ENCODE measurements at regions not wholly inside any gene's neighbourhood (a gene's known extent, or its start where the extent isn't known, plus 50 kb on each side); places are given as distances from the start of the nearest gene placed in this dataset.
"Not testable (repeated sequence)": the region's sequence is repeated elsewhere in the genome, so short reads cannot be mapped to it uniquely, and the experiment has no call there.

DNA sequence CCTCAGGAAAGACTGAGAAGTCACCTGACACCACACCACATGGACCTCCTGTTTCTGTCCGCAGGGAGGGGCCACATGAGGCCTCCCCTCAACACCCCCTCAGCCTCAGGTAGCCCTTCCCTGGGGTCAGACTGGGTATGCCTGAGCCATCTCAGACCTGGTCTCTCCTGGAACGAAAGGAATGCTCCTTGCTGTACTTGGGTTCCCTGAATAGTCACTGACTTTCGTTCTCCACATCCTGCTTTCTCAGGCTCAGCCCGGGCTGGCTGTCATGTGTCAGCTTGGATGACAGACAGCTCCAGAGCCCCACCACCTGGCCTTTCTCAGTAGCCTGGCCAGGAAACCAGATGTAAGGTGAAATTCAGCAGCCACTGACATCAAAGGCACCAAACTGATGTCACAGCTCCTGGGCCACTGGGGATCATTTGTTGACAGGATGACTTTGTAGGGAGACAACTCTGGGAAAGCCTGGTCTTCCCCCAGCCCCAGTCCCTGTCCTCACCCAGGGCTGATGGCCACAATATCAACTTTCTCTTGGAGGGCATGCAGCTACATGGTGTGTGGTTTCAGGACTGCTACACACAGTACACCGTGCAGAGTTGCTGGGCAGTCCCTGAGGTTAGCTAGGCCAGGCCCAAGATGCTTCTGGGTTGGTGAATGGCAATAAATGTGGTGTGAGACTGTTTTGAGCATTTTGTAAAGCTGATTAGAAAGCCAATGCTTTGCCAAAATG is 141.4 kb upstream of the MRPS22 start:
- no peak for DNase-seq

DNA sequence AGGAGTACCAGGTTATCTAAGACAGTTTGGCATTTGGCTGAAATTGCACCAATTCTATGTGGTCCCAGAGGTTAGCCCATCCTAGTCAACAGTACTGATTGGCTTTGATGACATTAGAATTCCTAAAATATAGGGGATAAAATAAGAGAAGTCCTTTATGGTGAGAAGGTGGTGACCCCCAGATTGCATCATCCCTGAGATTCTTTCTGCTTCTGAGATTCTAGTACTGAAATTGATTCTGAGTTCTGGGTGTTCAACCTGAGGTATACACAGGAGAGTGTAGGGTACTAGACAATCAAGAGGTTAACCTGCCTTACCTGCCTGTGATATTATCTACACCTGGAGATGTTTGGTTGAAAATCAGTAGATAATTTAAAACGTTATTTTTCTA is 140.9 kb upstream of the MRPS22 start:
- DNase-seq: no peak

DNA sequence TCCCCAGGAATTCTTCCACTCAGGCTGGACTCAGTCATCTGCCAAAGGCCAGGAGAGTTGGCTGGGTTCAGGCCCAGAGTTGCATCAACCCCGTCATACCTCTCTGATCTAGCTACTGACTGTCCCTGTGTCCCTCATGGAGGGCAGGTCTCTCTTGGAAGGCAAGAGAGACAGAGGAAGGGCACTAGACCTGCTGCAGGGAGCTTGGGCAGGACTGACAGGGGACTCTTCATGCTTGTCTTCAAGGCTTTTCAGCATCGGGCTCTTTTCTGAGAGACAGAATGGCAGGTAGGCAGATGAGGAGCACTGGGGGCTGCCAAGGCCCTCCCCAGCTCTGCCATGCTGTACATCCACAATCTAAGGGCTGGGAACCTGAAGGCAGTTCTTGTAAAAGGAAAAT is 140.1 kb upstream of the MRPS22 start:
- no peak for DNase-seq

- DNase-seq: no peak
Observed at GRCh38 chr3:139204728-139205127, 139.1 kb upstream of the MRPS22 start.

- DNase-seq: no peak
Observed at GRCh38 chr3:139213936-139214335, 129.9 kb upstream of the MRPS22 start.

DNA sequence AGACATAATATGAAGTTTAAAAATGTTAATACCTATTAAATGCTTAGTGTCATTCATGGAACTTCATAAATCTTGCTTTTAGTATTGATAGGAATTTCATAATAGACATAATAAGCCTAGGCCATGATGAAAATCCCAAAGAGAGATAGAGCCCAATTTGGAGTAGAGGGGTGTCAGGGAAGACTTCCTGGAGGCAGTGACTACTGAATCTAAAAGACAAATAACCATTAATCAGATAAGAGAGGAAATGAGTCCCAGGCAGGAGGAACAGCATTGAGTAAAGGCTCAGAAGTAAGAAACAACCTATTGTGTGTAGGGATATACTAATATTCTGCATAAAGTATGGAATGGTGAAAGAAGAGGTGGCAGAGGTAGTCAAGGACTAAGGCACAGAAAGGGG is 126.9 kb upstream of the MRPS22 start:
- DNase-seq: no peak

DNA sequence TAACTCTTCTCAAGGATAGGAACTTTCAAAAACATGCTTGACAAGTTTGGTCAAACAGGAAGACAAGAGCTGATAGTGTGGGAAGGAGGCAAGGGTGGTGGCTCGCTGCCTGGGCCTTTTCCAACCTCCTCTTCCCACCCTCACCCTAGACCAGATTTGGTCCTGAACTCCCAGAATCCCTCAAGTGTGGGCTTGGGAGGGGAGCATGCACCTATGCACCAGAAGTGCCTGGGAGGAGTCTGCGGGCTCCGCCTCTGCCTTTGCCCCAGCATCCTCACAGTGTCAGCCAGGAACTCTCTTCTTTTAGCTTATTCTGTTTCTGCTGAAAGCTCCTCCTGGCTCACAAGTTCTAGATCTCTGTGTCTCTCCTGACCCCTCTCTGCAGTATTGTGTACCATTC is 126.2 kb upstream of the MRPS22 start:
- no peak for DNase-seq

DNA sequence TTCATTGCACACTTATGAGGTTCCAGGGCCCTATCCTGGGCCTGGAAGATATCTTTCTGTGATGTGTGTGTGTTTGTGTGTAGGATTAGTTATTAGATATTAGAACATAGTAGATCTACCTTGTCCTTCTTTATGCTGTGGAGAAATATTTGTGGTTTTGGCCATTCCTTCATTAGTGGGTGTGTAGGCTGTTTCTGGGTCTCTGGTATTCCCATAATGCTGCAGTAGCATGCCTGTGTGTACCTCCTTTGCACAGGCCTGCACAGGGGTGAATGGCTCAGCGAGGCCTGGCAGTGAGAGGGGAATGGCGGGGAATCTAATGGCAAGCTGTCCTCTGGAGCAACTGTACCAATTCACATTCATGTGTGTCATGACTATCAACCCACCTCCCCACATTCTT is 125.8 kb upstream of the MRPS22 start:
- no peak for DNase-seq

DNA sequence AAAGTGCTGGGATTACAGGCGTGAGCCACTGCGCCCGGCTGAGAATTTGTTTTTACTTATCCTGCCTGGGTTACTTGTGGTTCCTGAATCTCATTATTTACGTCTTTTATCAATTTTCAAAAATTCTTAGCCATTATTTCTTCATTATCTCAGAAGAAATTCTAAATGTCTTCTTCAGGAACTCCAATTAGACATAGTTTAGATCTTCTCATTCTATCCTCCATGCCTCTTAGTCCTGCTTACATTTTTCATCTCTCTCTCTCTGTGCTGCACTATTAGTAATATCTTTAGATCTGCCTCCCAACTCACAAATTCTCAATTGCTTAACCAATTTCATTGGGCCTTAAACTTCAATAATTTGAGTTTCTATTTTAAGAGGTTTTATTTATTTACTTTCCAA is 124.4 kb upstream of the MRPS22 start:
- DNase-seq: no peak

- DNase-seq: no peak
Observed at GRCh38 chr3:139222100-139222657, 121.6 kb upstream of the MRPS22 start.

DNA sequence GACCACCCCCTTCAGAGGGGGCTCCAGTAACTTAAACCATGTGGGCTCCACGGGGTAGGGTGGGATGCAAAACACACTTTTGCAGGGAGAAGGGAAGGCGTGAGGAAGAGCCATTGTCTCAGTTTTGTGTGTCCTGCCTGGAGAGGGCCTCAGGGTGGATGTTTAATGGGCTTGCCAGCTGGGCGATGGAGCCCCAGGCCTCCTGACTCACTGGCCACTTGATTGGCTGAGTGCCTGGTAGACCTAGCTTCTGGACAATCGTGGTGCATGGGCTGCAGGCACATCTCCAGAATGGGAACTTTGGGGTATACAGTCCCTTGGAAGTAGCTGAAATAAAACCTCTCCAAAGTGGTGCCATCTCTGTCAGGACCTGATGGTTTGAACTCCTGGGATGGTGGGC is 118.3 kb upstream of the MRPS22 start:
- no peak for DNase-seq

DNA sequence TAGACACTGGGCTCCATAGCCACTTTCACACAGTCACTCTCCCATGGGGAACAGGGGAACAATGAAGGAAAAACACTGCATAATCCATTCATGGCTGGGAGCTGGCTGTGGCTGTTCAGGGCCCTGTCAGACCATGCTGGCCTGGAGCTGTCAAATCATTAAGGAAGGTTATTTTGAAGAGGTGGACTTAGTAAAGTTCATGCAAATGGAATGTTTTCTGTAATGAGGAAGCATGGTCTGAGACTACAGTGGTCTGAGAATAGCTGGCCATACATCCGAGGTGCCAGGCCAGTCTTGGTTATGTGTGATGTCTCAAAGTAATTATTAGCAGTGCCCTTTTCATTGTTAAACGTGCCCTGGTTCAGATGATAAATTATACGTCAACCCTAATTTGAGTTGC is 117.1 kb upstream of the MRPS22 start:
- DNase-seq: no peak

DNA sequence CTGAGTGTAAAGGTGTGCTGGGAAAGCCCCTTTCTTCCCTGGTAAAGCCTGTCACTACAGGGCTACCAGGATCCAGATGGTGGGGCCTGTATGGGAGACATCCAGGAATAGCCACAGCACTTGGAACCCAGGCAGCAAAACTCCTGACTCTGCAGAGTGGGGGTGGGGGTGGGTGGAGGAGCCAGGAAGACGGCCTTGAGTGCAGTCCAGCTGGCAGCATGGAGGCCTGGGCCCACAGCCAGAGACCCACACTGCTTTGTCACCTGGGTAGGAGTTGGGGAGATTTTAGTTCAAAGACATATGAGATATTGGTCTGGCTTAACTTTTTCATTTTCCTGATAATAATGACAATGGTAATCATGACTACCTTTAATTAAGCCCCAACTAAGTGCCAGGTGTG is 116.7 kb upstream of the MRPS22 start:
- DNase-seq: no peak

DNA sequence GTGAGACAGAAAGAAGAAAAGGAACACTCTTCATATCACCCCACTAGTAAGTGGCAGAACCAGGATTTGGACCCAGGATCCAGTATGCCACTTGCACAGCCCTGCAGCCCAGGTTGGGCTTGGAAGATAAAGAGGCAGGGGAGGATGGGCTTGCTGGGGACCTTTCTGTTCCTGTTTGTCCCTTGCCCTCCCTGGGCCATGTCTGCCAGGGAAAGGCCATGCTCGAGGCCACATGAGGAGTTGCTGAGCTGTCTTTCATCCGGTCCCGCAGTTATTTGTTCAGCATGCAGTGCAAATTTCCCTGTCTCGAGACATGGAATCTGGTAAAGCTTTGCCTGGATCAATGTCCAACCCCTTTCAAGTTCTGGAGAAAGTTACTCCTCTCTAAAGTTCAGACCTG is 116.0 kb upstream of the MRPS22 start:
- no peak for DNase-seq

- DNase-seq: no peak
Observed at GRCh38 chr3:139230391-139230790, 113.4 kb upstream of the MRPS22 start.

DNA sequence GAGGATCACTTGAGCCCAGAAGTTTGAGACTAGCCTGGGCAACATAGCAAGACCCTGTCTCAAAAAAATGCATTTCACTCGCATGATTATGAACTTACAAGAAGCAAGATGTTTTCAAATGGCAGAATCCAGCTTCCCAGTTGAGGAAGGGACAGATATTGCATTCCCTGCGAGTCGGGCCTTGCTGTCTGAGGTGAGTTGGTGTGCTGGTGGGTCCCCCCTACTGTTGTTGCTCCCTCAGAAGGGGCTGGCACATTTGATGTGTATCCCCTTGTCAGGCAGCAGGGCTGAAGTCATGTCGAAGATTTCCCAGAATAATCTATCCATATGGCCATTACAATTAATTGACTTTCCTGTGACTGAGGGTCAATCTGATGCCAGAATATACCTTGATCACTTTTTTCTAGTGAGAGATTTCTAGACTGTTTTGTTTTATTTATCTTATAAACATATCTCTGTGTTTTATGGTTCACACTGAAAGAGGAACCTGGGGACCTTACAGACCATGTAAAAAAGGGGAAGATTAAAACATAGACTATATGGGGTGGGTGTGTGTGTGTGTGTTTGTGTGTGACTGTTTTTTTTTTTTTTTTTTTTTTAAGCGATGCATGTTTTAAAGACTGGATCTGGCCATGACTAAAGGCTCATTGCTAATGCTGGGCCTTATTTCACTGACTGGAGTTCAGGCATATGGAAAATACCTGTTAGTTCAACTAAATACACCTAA is 112.1 kb upstream of the MRPS22 start:
- no peak for DNase-seq

- DNase-seq: not testable (repeated sequence)
Observed at GRCh38 chr3:139232341-139232740, 111.5 kb upstream of the MRPS22 start.

- no peak for DNase-seq
Observed at GRCh38 chr3:139234491-139234890, 109.3 kb upstream of the MRPS22 start.

- no peak for DNase-seq
Observed at GRCh38 chr3:139235192-139235591, 108.6 kb upstream of the MRPS22 start.

DNA sequence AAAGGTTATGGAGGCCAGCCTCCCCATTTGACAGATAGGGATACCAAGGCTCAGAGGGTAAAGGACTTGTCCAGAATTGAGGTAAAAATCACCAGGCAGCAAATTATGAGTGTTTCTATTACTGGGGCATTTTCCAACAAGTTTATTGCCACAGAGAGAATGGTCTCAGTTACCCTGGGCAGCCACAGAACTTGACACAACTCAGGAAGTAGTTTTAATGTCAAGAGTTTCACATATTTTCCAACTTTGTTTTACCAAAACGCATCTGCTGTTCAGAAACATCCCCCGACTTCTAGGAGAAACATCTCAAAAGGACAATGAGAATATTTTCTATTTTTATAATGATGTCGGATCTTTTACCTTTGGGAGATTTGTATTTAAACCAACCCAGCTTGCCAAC is 107.5 kb upstream of the MRPS22 start:
- DNase-seq: no peak

DNA sequence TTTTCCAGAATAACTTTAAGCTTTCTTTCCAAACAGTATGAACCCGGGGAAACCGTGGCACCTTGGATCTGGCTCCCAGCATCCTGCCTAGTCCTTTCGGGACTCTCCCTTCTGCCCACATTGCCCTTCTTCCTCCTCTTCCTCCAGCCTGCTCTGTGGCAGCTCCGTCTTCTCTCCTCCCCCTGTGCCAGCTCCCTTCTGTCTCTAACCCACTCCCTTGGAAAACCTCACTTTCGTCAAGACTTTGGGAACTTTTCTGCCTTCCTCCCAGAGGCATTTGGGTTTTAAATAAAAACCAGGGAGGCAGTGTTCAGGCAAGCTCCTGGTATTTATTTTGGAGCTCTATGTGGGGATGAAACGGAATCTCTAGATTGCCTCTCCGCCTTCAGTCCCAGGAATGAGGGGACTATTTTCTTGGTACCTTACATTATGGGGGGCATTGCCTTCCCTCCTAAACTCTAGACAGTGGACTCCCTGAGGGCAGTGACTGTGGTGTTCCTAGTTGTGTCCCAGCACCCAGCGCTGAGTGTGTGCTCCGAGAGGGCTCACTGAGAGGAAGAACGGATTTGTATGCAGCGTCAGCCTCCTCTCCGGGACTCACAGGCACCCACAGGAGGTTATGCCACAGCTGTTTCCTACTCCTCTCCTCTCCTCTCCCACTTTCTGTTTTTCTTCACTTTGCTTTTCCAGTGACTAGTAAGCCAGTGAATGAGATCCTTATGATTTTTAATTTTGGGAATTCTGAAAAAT is 105.4 kb upstream of the MRPS22 start:
- no peak for DNase-seq

DNA sequence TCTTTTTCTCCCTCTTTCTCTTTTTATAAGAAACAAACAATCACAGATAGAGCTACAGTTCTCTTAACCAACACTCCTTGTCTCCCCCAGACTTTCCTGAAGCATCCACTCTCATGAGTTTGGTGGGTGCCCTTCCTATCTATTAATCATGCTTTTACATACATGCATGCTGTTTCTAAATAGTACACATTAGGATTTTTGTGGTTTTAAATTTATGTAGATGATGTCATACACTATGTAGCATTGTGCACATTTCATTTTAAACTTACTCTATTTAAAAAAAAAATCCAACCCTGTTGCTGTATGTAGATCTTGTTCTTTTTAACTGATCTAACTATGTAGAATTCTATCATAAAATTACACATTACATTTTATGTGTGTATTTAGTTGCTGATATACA is 104.3 kb upstream of the MRPS22 start:
- DNase-seq: no peak

- no peak for DNase-seq
Observed at GRCh38 chr3:139241783-139242182, 102.0 kb upstream of the MRPS22 start.

DNA sequence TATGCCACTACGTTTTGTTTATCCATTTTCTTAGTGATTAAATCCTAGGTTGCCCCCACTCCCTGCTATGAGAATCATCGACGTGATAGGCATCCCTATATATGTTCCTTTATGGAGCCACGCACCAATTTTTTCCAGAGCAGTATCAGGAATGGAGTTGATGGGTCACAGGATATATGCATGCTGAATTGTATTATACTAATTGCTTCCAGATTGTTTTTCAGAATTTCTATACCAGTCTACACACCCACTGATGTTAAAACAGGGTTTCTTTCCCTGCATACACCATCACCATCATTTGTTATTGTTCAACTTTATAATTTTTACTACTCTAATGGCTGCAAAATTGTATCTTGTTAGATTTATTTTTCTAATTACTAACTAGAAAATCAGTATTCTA is 100.1 kb upstream of the MRPS22 start:
- no peak for DNase-seq

Data from stimulated activated CD4-positive, alpha-beta T cell treated with anti-CD3 and anti-CD28 coated beads, Interleukin-4, amount 100 ng/mL, for 24 hours (primary cell).